GM12801 (cell line): ENCODE measurements at regions not wholly inside any gene's neighbourhood (a gene's known extent, or its start where the extent isn't known, plus 50 kb on each side); places are given as distances from the start of the nearest gene placed in this dataset.

ENCODE experiments used
- TF ChIP-seq, protein P1 (sequence below): IDR thresholded peaks from one replicate; pipeline ENCODE4 v1.5.1; 2011; ENCODE audit warnings: control low read depth; ENCODE audit not compliant: insufficient read length; ENCODE audit errors: extremely low read depth

- TF ChIP-seq, protein P1, sequence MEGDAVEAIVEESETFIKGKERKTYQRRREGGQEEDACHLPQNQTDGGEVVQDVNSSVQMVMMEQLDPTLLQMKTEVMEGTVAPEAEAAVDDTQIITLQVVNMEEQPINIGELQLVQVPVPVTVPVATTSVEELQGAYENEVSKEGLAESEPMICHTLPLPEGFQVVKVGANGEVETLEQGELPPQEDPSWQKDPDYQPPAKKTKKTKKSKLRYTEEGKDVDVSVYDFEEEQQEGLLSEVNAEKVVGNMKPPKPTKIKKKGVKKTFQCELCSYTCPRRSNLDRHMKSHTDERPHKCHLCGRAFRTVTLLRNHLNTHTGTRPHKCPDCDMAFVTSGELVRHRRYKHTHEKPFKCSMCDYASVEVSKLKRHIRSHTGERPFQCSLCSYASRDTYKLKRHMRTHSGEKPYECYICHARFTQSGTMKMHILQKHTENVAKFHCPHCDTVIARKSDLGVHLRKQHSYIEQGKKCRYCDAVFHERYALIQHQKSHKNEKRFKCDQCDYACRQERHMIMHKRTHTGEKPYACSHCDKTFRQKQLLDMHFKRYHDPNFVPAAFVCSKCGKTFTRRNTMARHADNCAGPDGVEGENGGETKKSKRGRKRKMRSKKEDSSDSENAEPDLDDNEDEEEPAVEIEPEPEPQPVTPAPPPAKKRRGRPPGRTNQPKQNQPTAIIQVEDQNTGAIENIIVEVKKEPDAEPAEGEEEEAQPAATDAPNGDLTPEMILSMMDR, result no peak
Observed at GRCh38 chr9:119701651-119702050, 332.4 kb upstream of the BRINP1 start.

- TF ChIP-seq, protein P1, result no peak
Observed at GRCh38 chr9:119698535-119698934, 329.3 kb upstream of the BRINP1 start.

GRCh38 chr9:119697996-119698395 lies 328.8 kb upstream of the BRINP1 start:
- TF ChIP-seq, protein P1, result no peak

DNA sequence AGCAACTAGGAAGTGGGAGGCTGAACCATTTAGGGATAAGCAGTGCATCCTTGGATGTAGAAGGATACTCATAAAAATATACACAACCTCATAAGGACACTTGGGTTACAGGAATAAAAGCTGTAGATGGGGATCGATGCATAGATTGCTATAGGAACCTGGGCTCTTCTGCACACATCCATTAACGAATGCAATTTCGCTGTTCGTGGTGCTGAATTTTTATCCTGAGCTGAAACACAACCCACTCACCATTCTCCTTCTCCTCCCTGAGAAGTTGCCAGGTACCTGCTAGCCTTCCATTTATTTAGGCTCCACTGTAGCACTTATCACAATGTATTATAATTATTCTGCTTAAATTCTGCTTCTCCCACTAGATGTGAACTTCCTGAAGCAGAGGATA lies 320.6 kb upstream of the BRINP1 start:
- TF ChIP-seq, protein P1, result no peak

- TF ChIP-seq, protein P1, result no peak
Observed at GRCh38 chr9:119688547-119688946, 319.3 kb upstream of the BRINP1 start.

DNA sequence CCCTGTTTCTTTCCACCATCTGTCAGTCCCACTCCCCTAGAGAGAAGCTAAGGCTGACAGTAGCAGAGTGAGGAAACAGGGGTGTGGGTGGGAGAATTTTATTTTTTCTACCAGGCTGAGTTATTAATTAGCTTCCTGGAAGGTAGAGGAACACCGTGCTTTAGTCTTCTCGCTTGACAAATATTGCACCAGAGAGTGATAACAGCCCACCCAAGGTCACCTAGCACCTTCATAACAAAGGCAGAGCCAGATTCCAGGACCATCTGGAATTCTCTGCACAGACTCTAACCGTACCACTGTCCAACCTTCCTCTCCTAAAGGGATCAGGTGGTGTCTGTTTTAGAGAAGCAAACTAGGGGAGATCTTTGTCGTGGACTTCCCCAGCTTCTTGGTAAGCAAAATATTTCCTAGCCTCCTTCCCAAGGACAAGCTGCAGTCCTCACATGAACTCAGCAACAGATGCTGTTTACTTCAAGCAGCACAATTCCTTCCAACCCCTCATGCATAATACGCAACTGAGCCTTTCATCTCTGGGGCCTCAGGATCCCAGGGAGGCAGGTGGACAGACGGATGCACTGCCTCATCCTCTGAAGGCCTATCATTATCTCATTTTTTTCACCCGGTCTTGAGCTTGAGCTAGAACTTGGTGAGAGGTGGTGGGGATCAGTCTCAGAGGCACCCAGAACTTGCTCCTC lies 308.7 kb upstream of the BRINP1 start:
- TF ChIP-seq, protein P1, result no peak

DNA sequence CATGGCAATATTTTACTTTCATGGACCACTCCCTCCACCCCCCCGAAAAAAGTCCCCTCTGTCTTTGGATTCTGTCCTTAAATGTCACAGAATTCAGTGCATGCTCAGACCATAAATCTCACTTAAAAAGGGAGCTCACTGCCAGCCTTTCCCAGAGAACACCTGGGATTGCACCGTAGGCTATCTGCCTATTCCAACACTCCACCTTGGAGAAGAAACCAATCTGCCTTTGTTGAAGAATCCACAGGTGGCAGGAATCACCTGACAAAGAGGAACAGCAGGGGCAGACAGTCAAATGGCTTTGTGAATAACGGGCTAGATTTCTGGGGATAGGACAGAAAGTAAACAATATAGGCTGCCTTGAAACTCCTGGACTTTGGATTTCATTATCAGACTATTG lies 306.7 kb upstream of the BRINP1 start:
- TF ChIP-seq, protein P1, result no peak
